ENCODE measurements at regions not wholly inside any gene's neighbourhood (a gene's known extent, or its start where the extent isn't known, plus 50 kb on each side); places are given as distances from the start of the nearest gene placed in this dataset.

DNA sequence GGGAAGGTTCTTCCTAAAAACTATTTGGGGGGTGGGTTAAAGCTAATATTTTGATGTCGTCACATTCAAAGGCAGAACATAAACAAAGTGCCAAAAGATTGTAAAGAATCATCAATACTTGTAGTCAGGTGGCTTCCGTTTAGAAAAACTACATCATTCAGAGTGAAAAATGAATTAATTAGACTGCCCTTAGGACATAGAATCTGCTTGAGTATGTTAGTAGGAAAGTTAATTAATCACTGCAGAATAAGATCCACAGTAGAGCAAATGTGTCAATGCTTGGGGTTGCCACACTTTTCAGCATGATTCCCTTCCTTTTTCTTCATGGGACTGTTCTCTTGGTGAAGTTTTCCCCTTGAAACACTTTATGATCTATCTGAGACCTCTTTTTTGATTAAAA lies 166.8 kb upstream of the MTNR1B start:
- no peak overlapping the region for H3K4me3 Mint-ChIP-seq (ENCODE audit: unreplicated experiment)
- no peak overlapping the region for H3K27ac Mint-ChIP-seq (ENCODE audit: unreplicated experiment)
- no peaks in the 10 kb centered on the region for H3K9me3 Mint-ChIP-seq (ENCODE audit: unreplicated experiment)
- H3K4me1 Mint-ChIP-seq (ENCODE audit: unreplicated experiment) = no peaks in the 10 kb centered on the region
- H3K27me3 Mint-ChIP-seq (ENCODE audit: unreplicated experiment) = no peaks in the 10 kb centered on the region
- DNase-seq (ENCODE audit: low spot score) = no peak
- no peaks in the 10 kb centered on the region for H3K36me3 Mint-ChIP-seq (ENCODE audit: low read depth, unreplicated experiment)
- no peak for TF ChIP-seq CTCF (IDR thresholded peaks at IDR 0.05; ENCODE audit: unreplicated experiment)

DNA sequence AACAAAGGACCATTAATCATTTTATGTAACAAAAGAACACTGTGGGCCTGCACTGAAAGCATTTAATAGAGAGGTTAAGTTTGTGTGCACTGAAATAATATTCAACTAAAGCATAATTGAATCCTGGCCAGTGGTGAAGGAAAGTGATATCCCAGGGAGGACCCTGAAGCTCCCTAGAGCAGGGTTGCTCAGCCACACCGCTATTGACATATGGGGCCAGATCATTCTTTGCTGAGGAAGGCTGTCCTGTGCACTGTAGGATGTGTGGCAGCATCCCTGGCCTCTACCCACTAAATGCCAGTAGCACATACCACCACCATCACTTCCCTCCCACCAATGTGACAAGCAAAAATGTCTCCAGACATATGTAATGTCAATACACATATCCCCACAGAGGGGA lies 166.1 kb upstream of the MTNR1B start:
- DNase-seq (ENCODE audit: low spot score) = no peak
- Mint-ChIP-seq H3K27ac (ENCODE audit: unreplicated experiment) (no peak overlapping the region), H3K9me3 (ENCODE audit: unreplicated experiment) (no peaks in the 10 kb centered on the region), H3K27me3 (ENCODE audit: unreplicated experiment) (no peaks in the 10 kb centered on the region), H3K36me3 (ENCODE audit: low read depth, unreplicated experiment) (no peaks in the 10 kb centered on the region), H3K4me3 (ENCODE audit: unreplicated experiment) (no peak overlapping the region), H3K4me1 (ENCODE audit: unreplicated experiment) (peaks cover 4% of the 10 kb centered on the region)
- TF ChIP-seq CTCF (IDR thresholded peaks at IDR 0.05; ENCODE audit: unreplicated experiment) = no peak

DNA sequence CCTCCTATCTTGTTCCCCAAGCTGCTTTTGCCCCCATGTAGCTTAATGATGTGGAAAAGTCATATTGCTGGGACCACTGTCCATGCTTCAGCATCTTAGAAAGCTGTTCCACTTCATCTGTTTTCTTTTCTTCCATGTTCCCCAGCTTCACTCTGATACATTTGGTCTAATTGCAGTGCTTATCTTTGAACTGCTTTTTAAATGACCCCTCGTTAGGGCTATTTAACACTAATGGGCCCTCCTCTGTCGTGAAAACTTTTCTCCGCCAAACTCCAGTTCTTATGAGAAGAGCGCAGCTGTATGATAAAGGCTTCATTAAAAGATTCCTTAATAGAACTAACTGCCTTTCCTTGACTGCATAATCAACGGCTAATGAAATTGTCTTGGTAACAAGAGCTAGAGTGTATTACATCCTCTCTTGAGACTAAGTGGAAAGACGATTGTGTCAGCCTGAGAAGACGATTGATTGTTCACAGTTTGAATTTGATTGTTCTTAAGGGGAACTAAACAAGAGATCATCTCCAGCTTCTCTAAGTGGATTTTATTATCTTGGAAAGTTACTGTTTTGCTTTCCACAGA lies 165.0 kb upstream of the MTNR1B start:
- TF ChIP-seq CTCF (IDR thresholded peaks at IDR 0.05; ENCODE audit: unreplicated experiment) = no peak
- no peak for DNase-seq (ENCODE audit: low spot score)
- Mint-ChIP-seq H3K4me1 (ENCODE audit: unreplicated experiment) (peaks cover 4% of the 10 kb centered on the region), H3K27me3 (ENCODE audit: unreplicated experiment) (no peaks in the 10 kb centered on the region), H3K36me3 (ENCODE audit: low read depth, unreplicated experiment) (no peaks in the 10 kb centered on the region), H3K27ac (ENCODE audit: unreplicated experiment) (no peak overlapping the region), H3K4me3 (ENCODE audit: unreplicated experiment) (no peak overlapping the region), H3K9me3 (ENCODE audit: unreplicated experiment) (no peaks in the 10 kb centered on the region)

- no peak for TF ChIP-seq CTCF (IDR thresholded peaks at IDR 0.05; ENCODE audit: unreplicated experiment)
- no peak overlapping the region for H3K27ac Mint-ChIP-seq (ENCODE audit: unreplicated experiment)
- no peaks in the 10 kb centered on the region for H3K27me3 Mint-ChIP-seq (ENCODE audit: unreplicated experiment)
- H3K4me3 Mint-ChIP-seq (ENCODE audit: unreplicated experiment) = no peak overlapping the region
- no peaks in the 10 kb centered on the region for H3K36me3 Mint-ChIP-seq (ENCODE audit: low read depth, unreplicated experiment)
- no peak for DNase-seq (ENCODE audit: low spot score)
- peaks cover 17% of the 10 kb centered on the region for H3K4me1 Mint-ChIP-seq (ENCODE audit: unreplicated experiment)
- no peaks in the 10 kb centered on the region for H3K9me3 Mint-ChIP-seq (ENCODE audit: unreplicated experiment)
Observed at GRCh38 chr11:92808022-92808421, 161.4 kb upstream of the MTNR1B start.

GRCh38 chr11:92810423-92811064 lies 158.9 kb upstream of the MTNR1B start:
- H3K9me3 Mint-ChIP-seq (ENCODE audit: unreplicated experiment) = no peaks in the 10 kb centered on the region
- no peak for TF ChIP-seq CTCF (IDR thresholded peaks at IDR 0.05; ENCODE audit: unreplicated experiment)
- no peak overlapping the region for H3K27ac Mint-ChIP-seq (ENCODE audit: unreplicated experiment)
- peaks cover 3% of the 10 kb centered on the region for H3K27me3 Mint-ChIP-seq (ENCODE audit: unreplicated experiment)
- H3K36me3 Mint-ChIP-seq (ENCODE audit: low read depth, unreplicated experiment) = peaks cover 8% of the 10 kb centered on the region
- no peak overlapping the region for H3K4me3 Mint-ChIP-seq (ENCODE audit: unreplicated experiment)
- DNase-seq (ENCODE audit: low spot score) = no peak
- peaks cover 25% of the 10 kb centered on the region for H3K4me1 Mint-ChIP-seq (ENCODE audit: unreplicated experiment)

Data from endothelial cell (in vitro differentiated cells).